Omental fat pad (tissue), 3 donors: ENCODE measurements at regions not wholly inside any gene's neighbourhood (a gene's known extent, or its start where the extent isn't known, plus 50 kb on each side); places are given as distances from the start of the nearest gene placed in this dataset.

Source experiments
- ATAC-seq: fragments of 150-250 bp; one replicate; pipeline ENCODE4 v1.9.1; 2016; ENCODE audit warnings: mild to moderate bottlenecking, moderate library complexity; ENCODE audit not compliant: low FRiP score
- DNase-seq: peaks from one replicate; pipeline ENCODE4 v3.0.0-alpha.2; 2019; ENCODE audit warnings: low spot score
- TF ChIP-seq, protein P1 (sequence below), 3 donors: fragments of 450-650 bp; IDR thresholded peaks; one replicate each; pipeline ENCODE4 v1.5.1; 2016 to 2017; ENCODE audit warnings: antibody characterized with exemption in 3 of 3, mild to moderate bottlenecking in 3 of 3, moderate library complexity in 2 of 3

DNA sequence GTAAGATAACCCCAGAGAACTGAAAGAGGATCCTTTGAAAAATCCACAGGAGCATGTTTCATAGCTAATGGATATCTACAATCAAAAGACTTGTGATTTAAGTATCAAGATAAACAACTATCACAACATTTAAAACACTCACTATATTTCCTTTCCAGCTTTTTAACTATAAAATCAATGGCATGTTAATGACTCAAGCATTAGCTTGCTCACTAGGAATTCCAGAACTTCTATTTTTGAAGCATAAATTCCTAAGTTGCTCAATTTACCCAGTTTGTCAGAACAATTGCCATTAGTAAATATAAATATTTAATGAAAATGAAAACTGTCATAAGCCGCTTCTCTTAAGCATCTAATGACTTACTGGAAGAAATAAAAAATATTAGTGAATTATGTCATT lies 355.3 kb downstream of the PRELID2 start:
- TF ChIP-seq, protein P1, sequence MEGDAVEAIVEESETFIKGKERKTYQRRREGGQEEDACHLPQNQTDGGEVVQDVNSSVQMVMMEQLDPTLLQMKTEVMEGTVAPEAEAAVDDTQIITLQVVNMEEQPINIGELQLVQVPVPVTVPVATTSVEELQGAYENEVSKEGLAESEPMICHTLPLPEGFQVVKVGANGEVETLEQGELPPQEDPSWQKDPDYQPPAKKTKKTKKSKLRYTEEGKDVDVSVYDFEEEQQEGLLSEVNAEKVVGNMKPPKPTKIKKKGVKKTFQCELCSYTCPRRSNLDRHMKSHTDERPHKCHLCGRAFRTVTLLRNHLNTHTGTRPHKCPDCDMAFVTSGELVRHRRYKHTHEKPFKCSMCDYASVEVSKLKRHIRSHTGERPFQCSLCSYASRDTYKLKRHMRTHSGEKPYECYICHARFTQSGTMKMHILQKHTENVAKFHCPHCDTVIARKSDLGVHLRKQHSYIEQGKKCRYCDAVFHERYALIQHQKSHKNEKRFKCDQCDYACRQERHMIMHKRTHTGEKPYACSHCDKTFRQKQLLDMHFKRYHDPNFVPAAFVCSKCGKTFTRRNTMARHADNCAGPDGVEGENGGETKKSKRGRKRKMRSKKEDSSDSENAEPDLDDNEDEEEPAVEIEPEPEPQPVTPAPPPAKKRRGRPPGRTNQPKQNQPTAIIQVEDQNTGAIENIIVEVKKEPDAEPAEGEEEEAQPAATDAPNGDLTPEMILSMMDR (IDR thresholded peaks at IDR 0.05) = no peak
- ATAC-seq = no peak
- no peak for DNase-seq

DNA sequence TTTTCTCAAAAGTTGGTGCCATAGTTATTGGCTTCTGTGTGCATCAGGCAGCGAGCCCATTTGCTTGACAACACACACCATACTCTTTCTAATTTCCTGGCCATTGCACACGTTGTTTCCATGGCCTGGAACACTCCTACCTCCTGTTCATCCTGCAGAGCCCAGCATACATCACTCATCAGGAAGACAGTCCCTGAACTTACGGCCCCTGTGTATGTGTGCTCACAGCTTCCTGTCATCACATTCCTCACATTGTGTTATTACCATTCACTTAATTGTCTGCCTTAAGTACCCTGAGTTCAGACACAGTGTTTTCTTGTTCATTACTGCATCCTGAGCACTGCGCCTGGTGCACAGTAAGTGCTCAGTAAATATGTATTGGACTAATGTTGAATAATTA lies 355.9 kb downstream of the PRELID2 start:
- DNase-seq = no peak
- ATAC-seq = no peak
- TF ChIP-seq, protein P1 (IDR thresholded peaks at IDR 0.05) = no peak

- TF ChIP-seq, protein P1 (IDR thresholded peaks at IDR 0.05) = no peak
- DNase-seq (no peak), ATAC-seq (no peak)
These were observed 356.5 kb downstream of the PRELID2 start for GRCh38 chr5:145478651-145479050.

- DNase-seq (no peak), ATAC-seq (no peak)
- TF ChIP-seq, protein P1 (IDR thresholded peaks at IDR 0.05) = no peak
These were observed 362.0 kb downstream of the PRELID2 start for GRCh38 chr5:145473042-145473642.

GRCh38 chr5:145471831-145472612 lies 363.1 kb downstream of the PRELID2 start:
- ATAC-seq = no peak
- DNase-seq = no peak
- TF ChIP-seq, protein P1 (IDR thresholded peaks at IDR 0.05) = no peak

DNA sequence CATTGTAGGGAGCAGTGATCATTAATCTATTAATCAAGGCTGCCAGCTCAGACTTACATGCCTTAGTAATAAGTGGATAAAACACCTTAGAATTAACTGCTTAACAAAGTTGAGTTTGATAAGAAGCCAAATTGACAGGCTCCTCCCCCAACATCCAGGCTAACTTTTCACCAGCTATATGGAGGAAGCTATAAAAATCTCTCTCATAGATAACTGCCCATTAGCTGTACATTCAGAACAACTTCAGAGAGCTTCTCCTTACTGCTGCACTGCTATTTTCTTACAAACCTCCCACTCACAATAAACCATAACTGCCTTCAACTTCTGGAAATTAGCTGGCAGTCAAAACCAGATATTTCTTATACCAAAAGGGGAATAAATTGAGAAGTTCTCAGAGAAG lies 364.1 kb downstream of the PRELID2 start:
- DNase-seq (no peak), ATAC-seq (no peak)
- TF ChIP-seq, protein P1 (IDR thresholded peaks at IDR 0.05) = no peak
